ENCODE measurements at regions not wholly inside any gene's neighbourhood (a gene's known extent, or its start where the extent isn't known, plus 50 kb on each side); places are given as distances from the start of the nearest gene placed in this dataset.

DNA sequence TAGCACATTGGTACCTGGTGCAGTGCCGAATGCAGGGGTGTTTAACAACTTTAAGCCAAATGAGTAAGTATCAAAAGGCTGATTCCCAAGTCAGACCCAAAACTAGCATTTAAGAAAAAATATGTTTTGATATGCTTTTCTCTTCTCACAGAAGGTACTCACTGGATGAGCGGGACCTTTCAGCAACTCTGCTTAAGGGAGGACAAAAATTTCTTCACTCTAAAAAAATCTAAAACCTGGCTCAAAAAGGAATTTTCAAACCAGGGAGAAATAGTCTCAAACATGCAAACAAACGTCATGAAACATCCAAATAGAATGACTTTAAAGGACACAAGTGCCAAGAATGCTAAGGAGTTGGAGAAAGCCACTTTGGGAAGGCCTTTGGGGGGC lies 962.1 kb downstream of the KCNMA1 start:
- TF ChIP-seq, protein P1, sequence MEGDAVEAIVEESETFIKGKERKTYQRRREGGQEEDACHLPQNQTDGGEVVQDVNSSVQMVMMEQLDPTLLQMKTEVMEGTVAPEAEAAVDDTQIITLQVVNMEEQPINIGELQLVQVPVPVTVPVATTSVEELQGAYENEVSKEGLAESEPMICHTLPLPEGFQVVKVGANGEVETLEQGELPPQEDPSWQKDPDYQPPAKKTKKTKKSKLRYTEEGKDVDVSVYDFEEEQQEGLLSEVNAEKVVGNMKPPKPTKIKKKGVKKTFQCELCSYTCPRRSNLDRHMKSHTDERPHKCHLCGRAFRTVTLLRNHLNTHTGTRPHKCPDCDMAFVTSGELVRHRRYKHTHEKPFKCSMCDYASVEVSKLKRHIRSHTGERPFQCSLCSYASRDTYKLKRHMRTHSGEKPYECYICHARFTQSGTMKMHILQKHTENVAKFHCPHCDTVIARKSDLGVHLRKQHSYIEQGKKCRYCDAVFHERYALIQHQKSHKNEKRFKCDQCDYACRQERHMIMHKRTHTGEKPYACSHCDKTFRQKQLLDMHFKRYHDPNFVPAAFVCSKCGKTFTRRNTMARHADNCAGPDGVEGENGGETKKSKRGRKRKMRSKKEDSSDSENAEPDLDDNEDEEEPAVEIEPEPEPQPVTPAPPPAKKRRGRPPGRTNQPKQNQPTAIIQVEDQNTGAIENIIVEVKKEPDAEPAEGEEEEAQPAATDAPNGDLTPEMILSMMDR (IDR thresholded peaks at IDR 0.05) = no peak
- no peak for TF ChIP-seq POLR2A (IDR thresholded peaks at IDR 0.05)

Measured in lower leg skin (tissue), 3 donors.